CD4-positive, alpha-beta T cell (primary cell): ENCODE measurements at regions not wholly inside any gene's neighbourhood (a gene's known extent, or its start where the extent isn't known, plus 50 kb on each side); places are given as distances from the start of the nearest gene placed in this dataset.

ENCODE experiments used
- ATAC-seq: fragments of 200-7000 bp; cut with Tn5 transposase; one replicate; pipeline ENCODE4 v1.10.0; 2022; ENCODE audit warnings: mild to moderate bottlenecking; ENCODE audit not compliant: poor library complexity
- CTCF ChIA-PET: fragments of 350-600 bp; sonication (Branson Sonifier 250); formaldehyde crosslinking; loops from one replicate; lab custom pipeline; 2021; ENCODE audit warnings: antibody characterized with exemption, inconsistent platforms; lab: Charles Lee
- POLR2A ChIA-PET: fragments of 350-600 bp; sonication (Branson Sonifier 250); formaldehyde crosslinking; loops from one replicate; lab custom pipeline; 2021; ENCODE audit warnings: antibody characterized with exemption, inconsistent platforms; lab: Charles Lee
- DNase-seq, 14 experiments: peaks; one replicate each; pipeline ENCODE4 v3.0.0-alpha.2; 2013 to 2020; ENCODE audit warnings: mixed read lengths in 2 of 14
- H3K27ac ChIP-seq, 2 donors: one replicate each; pipeline versions ENCODE4 v1.5.1 to v1.7.0; 2013; ENCODE audit warnings: low read length in 2 of 2, low read depth in 1 of 2, mild to moderate bottlenecking in 1 of 2
- H3K27me3 ChIP-seq, 2 experiments: 1 replicate in 1 of 2; 2 replicates in 1 of 2; pipeline versions ENCODE4 v1.6.1 to v1.7.0; 2013; ENCODE audit warnings: low read length in 2 of 2, control low read depth in 1 of 2, mild to moderate bottlenecking in 1 of 2, moderate library complexity in 1 of 2; ENCODE audit not compliant: insufficient read depth in 2 of 2, control insufficient read depth in 1 of 2
- H3K36me3 ChIP-seq: one replicate; pipeline ENCODE4 v1.6.1; 2013; ENCODE audit warnings: low read length, control low read depth; ENCODE audit not compliant: insufficient read depth
- H3K4me1 ChIP-seq: one replicate; pipeline ENCODE4 v1.6.1; 2013; ENCODE audit warnings: low read length, control low read depth; ENCODE audit not compliant: insufficient read depth
- H3K4me3 ChIP-seq: one replicate; pipeline ENCODE4 v1.5.1; 2013; ENCODE audit warnings: mild to moderate bottlenecking, low read length, moderate library complexity
- H3K9me3 ChIP-seq, 2 experiments: 1 replicate in 1 of 2; 2 replicates in 1 of 2; pipeline versions ENCODE4 v1.6.1 to v1.7.0; 2013; ENCODE audit warnings: low read length in 2 of 2, mild to moderate bottlenecking in 2 of 2, control low read depth in 1 of 2, moderate library complexity in 1 of 2; ENCODE audit not compliant: control insufficient read depth in 1 of 2, insufficient read depth in 1 of 2
- H3K27ac Mint-ChIP-seq: one replicate; pipeline ENCODE4 v1.8.0; 2020; ENCODE audit warnings: mixed read lengths
- H3K27me3 Mint-ChIP-seq: one replicate; pipeline ENCODE4 v1.8.0; 2021; ENCODE audit warnings: mixed read lengths
- H3K36me3 Mint-ChIP-seq: one replicate; pipeline ENCODE4 v1.8.0; 2021; ENCODE audit warnings: low read depth, mixed read lengths
- H3K4me1 Mint-ChIP-seq: one replicate; pipeline ENCODE4 v1.8.0; 2021; ENCODE audit warnings: low read depth, mixed read lengths
- H3K4me3 Mint-ChIP-seq: one replicate; pipeline ENCODE4 v1.8.0; 2020; ENCODE audit warnings: mild to moderate bottlenecking, mixed read lengths
- H3K9me3 Mint-ChIP-seq: one replicate; pipeline ENCODE4 v1.8.0; 2020; ENCODE audit warnings: mixed read lengths
- intact Hi-C, 2 experiments: fragments of 100-400 bp; cut with DNase I in 1 of 2; cut with micrococcal nuclease in 1 of 2; formaldehyde crosslinking; loops; one replicate each; pipeline versions ENCODE4 v1.15.1 to v1.9.0; 2023 to 2025; cut with DNase I, micrococcal nuclease
- TF ChIP-seq, protein P1 (sequence below): fragments of 200-600 bp; IDR thresholded peaks from one replicate; pipeline ENCODE4 v1.8.0; 2022; ENCODE audit warnings: antibody characterized with exemption, mild to moderate bottlenecking

DNA sequence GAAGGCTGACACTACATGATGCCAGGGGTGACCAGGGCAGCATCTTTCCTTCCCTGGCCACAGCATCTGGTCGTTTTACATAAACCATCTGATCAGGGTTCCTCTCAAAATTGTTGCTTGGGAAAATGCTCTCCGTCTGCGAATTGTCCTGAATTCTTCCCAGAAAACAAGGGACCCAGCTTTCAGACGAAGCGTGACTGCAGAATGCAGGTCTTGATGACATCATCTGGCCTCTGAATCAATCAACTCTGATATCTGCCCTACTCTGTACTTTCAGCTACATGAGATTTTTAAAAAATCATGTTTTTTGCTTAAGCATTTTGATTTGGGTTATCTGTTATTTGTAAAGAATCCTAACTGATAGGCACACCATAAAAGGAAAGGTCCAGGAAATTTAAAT lies 246.6 kb upstream of the IRS2 start:
- Mint-ChIP-seq H3K27ac (no peak overlapping the region), H3K27me3 (peaks cover 17% of the 10 kb centered on the region), H3K4me3 (no peak overlapping the region), H3K36me3 (no peaks in the 10 kb centered on the region), H3K4me1 (no peaks in the 10 kb centered on the region), H3K9me3 (no peaks in the 10 kb centered on the region)
- H3K27me3 ChIP-seq = peaks cover 0 to 3% of the 10 kb centered on the region in 2 experiments
- no peaks in the 10 kb centered on the region for H3K9me3 ChIP-seq
- DNase-seq (no peak), ATAC-seq (no peak)
- no peak overlapping the region for H3K27ac ChIP-seq
- H3K4me3 ChIP-seq = no peak overlapping the region
- no peaks in the 10 kb centered on the region for H3K36me3 ChIP-seq
- no peaks in the 10 kb centered on the region for H3K4me1 ChIP-seq
- intact Hi-C loops = no loop called here
- POLR2A ChIA-PET = no interaction called here
- CTCF ChIA-PET = no interaction called here
- TF ChIP-seq, protein P1, sequence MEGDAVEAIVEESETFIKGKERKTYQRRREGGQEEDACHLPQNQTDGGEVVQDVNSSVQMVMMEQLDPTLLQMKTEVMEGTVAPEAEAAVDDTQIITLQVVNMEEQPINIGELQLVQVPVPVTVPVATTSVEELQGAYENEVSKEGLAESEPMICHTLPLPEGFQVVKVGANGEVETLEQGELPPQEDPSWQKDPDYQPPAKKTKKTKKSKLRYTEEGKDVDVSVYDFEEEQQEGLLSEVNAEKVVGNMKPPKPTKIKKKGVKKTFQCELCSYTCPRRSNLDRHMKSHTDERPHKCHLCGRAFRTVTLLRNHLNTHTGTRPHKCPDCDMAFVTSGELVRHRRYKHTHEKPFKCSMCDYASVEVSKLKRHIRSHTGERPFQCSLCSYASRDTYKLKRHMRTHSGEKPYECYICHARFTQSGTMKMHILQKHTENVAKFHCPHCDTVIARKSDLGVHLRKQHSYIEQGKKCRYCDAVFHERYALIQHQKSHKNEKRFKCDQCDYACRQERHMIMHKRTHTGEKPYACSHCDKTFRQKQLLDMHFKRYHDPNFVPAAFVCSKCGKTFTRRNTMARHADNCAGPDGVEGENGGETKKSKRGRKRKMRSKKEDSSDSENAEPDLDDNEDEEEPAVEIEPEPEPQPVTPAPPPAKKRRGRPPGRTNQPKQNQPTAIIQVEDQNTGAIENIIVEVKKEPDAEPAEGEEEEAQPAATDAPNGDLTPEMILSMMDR = no peak

GRCh38 chr13:110030394-110030928 lies 244.1 kb upstream of the IRS2 start:
- Mint-ChIP-seq H3K27ac (no peak overlapping the region), H3K36me3 (no peaks in the 10 kb centered on the region), H3K27me3 (peaks cover 12% of the 10 kb centered on the region), H3K4me1 (no peaks in the 10 kb centered on the region), H3K4me3 (no peak overlapping the region), H3K9me3 (no peaks in the 10 kb centered on the region)
- ChIA-PET CTCF (no interaction called here), POLR2A (no interaction called here)
- H3K9me3 ChIP-seq = no peaks in the 10 kb centered on the region
- no peak overlapping the region for H3K27ac ChIP-seq
- intact Hi-C loops = no loop called here
- no peak overlapping the region for H3K4me3 ChIP-seq
- TF ChIP-seq, protein P1 = no peak
- H3K27me3 ChIP-seq = no peaks in the 10 kb centered on the region
- no peak for ATAC-seq
- H3K4me1 ChIP-seq = no peaks in the 10 kb centered on the region
- no peaks in the 10 kb centered on the region for H3K36me3 ChIP-seq
- no peak for DNase-seq

DNA sequence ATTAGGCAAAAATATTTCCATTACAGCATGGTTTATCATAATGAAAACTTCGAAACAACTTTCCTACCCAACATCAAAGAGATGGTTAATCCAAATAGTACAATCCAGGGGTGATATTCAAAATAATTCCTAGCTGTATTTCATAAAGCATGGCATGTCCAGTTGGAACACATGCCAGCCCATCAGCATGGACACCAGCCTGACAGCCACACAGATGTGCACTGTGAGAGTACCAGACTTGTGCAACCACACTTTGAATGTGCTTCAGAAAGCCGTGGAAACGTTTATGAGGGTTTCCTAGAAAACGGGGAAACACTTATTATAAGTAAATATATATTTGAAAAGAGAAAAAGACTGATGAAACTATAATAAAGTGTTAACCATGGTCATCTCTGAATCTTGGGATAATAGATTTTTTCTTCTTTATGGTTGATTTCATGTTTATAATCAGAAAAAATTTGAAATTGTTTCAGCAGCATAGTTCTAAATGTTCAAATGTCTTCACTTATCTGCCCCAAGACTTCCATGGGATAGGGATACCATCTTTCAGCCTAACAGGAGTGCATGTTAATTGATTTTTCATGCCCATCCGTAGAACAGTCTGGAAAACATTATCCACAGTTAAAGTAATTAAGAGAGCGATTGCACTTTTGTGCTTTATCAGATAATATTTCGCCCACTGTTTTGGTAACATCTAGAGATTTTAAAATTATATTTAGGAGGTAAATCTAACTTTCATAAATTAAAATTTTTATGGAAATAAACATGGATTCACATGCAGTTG lies 242.6 kb upstream of the IRS2 start:
- Histone ChIP-seq H3K4me3 (no peak overlapping the region), H3K4me1 (no peaks in the 10 kb centered on the region), H3K9me3 (no peaks in the 10 kb centered on the region), H3K27me3 (no peaks in the 10 kb centered on the region), H3K36me3 (no peaks in the 10 kb centered on the region), H3K27ac (no peak overlapping the region)
- ChIA-PET CTCF (no interaction called here), POLR2A (no interaction called here)
- no peaks in the 10 kb centered on the region for H3K4me1 Mint-ChIP-seq
- TF ChIP-seq, protein P1 = no peak
- intact Hi-C loops = no loop called here
- no peak for ATAC-seq
- no peaks in the 10 kb centered on the region for H3K36me3 Mint-ChIP-seq
- no peaks in the 10 kb centered on the region for H3K9me3 Mint-ChIP-seq
- no peak for DNase-seq
- H3K4me3 Mint-ChIP-seq = no peak overlapping the region
- H3K27me3 Mint-ChIP-seq = peaks cover 12% of the 10 kb centered on the region
- H3K27ac Mint-ChIP-seq = no peak overlapping the region
